GM12878 (cell line): ENCODE measurements at regions not wholly inside any gene's neighbourhood (a gene's known extent, or its start where the extent isn't known, plus 50 kb on each side); places are given as distances from the start of the nearest gene placed in this dataset.

Experiments used
- ATAC-seq: fragments of 200-7000 bp; cut with Tn5 transposase; 3 replicates; pipeline ENCODE4 v1.9.1; 2020; ENCODE audit warnings: mild to moderate bottlenecking, moderate library complexity
- BruUV-seq: library from RNA; stranded (reverse); fragments of 400-500 nt; replicated peaks from 2 replicates; lab custom pipeline; 2021; lab: Mats Ljungman, UMichigan
- CTCF ChIA-PET: fragments of 300-600 bp; sonication (Branson Sonifier 250); formaldehyde crosslinking; extraction: SDS; loops from one replicate; lab custom pipeline; 2021; ENCODE audit warnings: inconsistent platforms; lab: Yijun Ruan, JAX
- POLR2A ChIA-PET: fragments of 350-600 bp; formaldehyde crosslinking; extraction: SDS; loops from one replicate; lab custom pipeline; 2021; ENCODE audit warnings: inconsistent platforms; lab: Charles Lee
- RAD21 ChIA-PET: fragments of 300-600 bp; sonication (Branson Sonifier 250); formaldehyde crosslinking; loops from one replicate; lab custom pipeline; 2023; ENCODE audit warnings: antibody characterized with exemption; ENCODE audit not compliant: unreplicated experiment; lab: Charles Lee
- SMC1A ChIA-PET: fragments of 300-600 bp; sonication (Branson Sonifier 250); formaldehyde crosslinking; loops from one replicate; lab custom pipeline; 2023; ENCODE audit not compliant: unreplicated experiment, uncharacterized antibody; lab: Charles Lee
- DNase-seq: peaks from one replicate; pipeline ENCODE4 v3.0.0-alpha.2; 2011; ENCODE audit warnings: low read depth, low spot score
- FAIRE-seq: peaks from 3 replicates; lab custom pipeline; 2011; peaks lifted over from hg19 to GRCh38; lab: Jason Lieb, UNC
- H2AFZ ChIP-seq: 2 replicates; pipeline ENCODE4 v1.6.0; 2011; ENCODE audit warnings: low read depth, low read length, control low read depth; ENCODE audit not compliant: control insufficient read depth
- H3K27ac ChIP-seq: 2 replicates; pipeline ENCODE4 v1.5.1; 2011; ENCODE audit warnings: control low read depth; ENCODE audit not compliant: control insufficient read depth, insufficient read depth
- H3K27me3 ChIP-seq, 2 experiments: replicated peaks in 1 of 2; 2 replicates each; pipeline versions ENCODE4 v1.6.0 to v1.6.1; 2011; ENCODE audit warnings: low read length in 1 of 2; ENCODE audit not compliant: control insufficient read depth in 2 of 2, insufficient read depth in 2 of 2
- H3K36me3 ChIP-seq, 2 experiments: 2 replicates each; pipeline ENCODE4 v1.5.1; 2011; ENCODE audit warnings: low read length in 1 of 2; ENCODE audit not compliant: control insufficient read depth in 2 of 2, insufficient read depth in 2 of 2
- H3K4me1 ChIP-seq: 2 replicates; pipeline ENCODE4 v1.6.1; 2011; ENCODE audit warnings: mild to moderate bottlenecking, low read length, moderate library complexity, mixed read lengths; ENCODE audit not compliant: control insufficient read depth, insufficient read depth
- H3K4me2 ChIP-seq: 2 replicates; pipeline ENCODE4 v1.6.0; 2011; ENCODE audit warnings: control low read depth; ENCODE audit not compliant: control insufficient read depth, insufficient read depth
- H3K4me3 ChIP-seq: fragments of 200-600 bp; sonication (generic); 2 replicates; pipeline ENCODE4 v1.5.1; 2016
- H3K79me2 ChIP-seq: 2 replicates; pipeline ENCODE4 v1.6.0; 2011; ENCODE audit warnings: low read length; ENCODE audit not compliant: control insufficient read depth, insufficient read depth
- H3K9ac ChIP-seq: 2 replicates; pipeline ENCODE4 v1.8.0; 2011; ENCODE audit warnings: low read length, control low read depth, mixed read lengths; ENCODE audit not compliant: control insufficient read depth, insufficient read depth
- H3K9me3 ChIP-seq: replicated peaks from 3 replicates; pipeline ENCODE4 v1.5.1; 2011; ENCODE audit warnings: mild to moderate bottlenecking, low read length; ENCODE audit not compliant: control insufficient read depth, insufficient read depth
- H4K20me1 ChIP-seq: 2 replicates; pipeline ENCODE4 v1.6.0; 2011; ENCODE audit not compliant: control insufficient read depth, insufficient read depth
- BCLAF1 ChIP-seq: fragments of 450-650 bp; IDR thresholded peaks from 2 replicates; pipeline ENCODE4 v1.6.1; 2017; ENCODE audit warnings: antibody characterized with exemption, mild to moderate bottlenecking, moderate library complexity
- MTA3 ChIP-seq: IDR thresholded peaks from 2 replicates; pipeline ENCODE4 v1.6.1; 2012; ENCODE audit warnings: low read length, inconsistent platforms, borderline replicate concordance
- SP1 ChIP-seq: IDR thresholded peaks from one replicate; pipeline ENCODE4 v1.6.1; 2011; ENCODE audit warnings: low read depth, low read length
- ZBED1 ChIP-seq: IDR thresholded peaks from 2 replicates; pipeline ENCODE4 v1.6.1; 2016; ENCODE audit warnings: borderline replicate concordance
- ZNF217 ChIP-seq: fragments of 450-650 bp; IDR thresholded peaks from 2 replicates; pipeline ENCODE4 v1.6.1; 2017; ENCODE audit warnings: antibody characterized with exemption, mild to moderate bottlenecking
- WGBS: methylation state at CpG from one replicate; pipeline ENCODE4 v1.1.6; 2016; ENCODE audit warnings: low lambda C conversion rate; ENCODE audit not compliant: insufficient replicate concordance, insufficient coverage; ENCODE audit errors: missing lambda C conversion rate; 5-methylcytosine and 5-hydroxymethylcytosine counted together
- in situ Hi-C: fragments of 300-500 bp; cut with MboI; formaldehyde crosslinking; loops from 9 replicates; pipeline ENCODE4 v1.14.3; 2018; ENCODE audit warnings: mixed read lengths
- intact Hi-C: fragments of 100-400 bp; cut with micrococcal nuclease; formaldehyde crosslinking; loops from one replicate; pipeline ENCODE4 v1.14.2; 2022; ENCODE audit not compliant: unreplicated experiment
- TF ChIP-seq, protein P1 (sequence below): fragments of 450-650 bp; conservative IDR thresholded peaks from 2 replicates; pipeline ENCODE4 v1.6.1; 2017; ENCODE audit warnings: mild to moderate bottlenecking, moderate library complexity

DNA sequence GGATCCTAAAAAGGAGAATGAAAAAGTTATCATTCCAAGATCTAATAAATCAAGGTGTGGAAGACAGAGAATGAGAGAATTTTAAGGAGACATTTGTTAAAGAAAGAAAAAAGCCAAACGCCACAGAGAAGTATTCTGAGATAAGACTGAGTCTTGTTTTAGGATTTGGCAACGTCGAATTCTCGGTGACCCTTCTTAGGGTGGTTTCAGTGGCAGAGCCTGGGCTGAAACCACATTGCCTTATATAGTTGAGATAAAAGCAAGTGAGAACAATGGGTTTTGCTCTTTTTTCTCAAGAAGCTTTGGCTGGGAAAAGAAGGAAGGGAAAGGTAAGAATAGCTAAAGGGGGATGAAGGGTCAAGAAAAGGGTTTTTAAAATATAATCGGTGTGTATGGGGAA, 209.4 kb downstream of the VEGFC start:
- no TSS peak for BruUV-seq

More for the DNA sequence above, 209.4 kb downstream of the VEGFC start:
- no peaks in the 10 kb centered on the region for H3K79me2 ChIP-seq
- FAIRE-seq: no peak
- no peaks in the 10 kb centered on the region for H4K20me1 ChIP-seq
- CTCF ChIA-PET: no interaction called here
- in situ Hi-C loops: no loop called here
- ATAC-seq: no peak
- no peaks in the 10 kb centered on the region for H3K36me3 ChIP-seq
- H3K9ac ChIP-seq: no peak overlapping the region
- RAD21 ChIA-PET: no interaction called here
- H3K27me3 ChIP-seq: no peaks in the 10 kb centered on the region
- SMC1A ChIA-PET: no interaction called here
- H3K4me2 ChIP-seq: no peak overlapping the region
- 50% methylated on average over 5 of the region's 5 CpGs for WGBS
- intact Hi-C loops: no loop called here
- TF ChIP-seq ZBED1: no peak
- TF ChIP-seq ZNF217: no peak
- TF ChIP-seq, protein P1, sequence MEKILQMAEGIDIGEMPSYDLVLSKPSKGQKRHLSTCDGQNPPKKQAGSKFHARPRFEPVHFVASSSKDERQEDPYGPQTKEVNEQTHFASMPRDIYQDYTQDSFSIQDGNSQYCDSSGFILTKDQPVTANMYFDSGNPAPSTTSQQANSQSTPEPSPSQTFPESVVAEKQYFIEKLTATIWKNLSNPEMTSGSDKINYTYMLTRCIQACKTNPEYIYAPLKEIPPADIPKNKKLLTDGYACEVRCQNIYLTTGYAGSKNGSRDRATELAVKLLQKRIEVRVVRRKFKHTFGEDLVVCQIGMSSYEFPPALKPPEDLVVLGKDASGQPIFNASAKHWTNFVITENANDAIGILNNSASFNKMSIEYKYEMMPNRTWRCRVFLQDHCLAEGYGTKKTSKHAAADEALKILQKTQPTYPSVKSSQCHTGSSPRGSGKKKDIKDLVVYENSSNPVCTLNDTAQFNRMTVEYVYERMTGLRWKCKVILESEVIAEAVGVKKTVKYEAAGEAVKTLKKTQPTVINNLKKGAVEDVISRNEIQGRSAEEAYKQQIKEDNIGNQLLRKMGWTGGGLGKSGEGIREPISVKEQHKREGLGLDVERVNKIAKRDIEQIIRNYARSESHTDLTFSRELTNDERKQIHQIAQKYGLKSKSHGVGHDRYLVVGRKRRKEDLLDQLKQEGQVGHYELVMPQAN: no peak
- TF ChIP-seq MTA3: no peak
- no peak for TF ChIP-seq SP1
- no peak for TF ChIP-seq BCLAF1
- no peaks in the 10 kb centered on the region for H3K9me3 ChIP-seq
- POLR2A ChIA-PET: no interaction called here
- no peaks in the 10 kb centered on the region for H3K4me1 ChIP-seq
- no peak overlapping the region for H3K27ac ChIP-seq
- H3K4me3 ChIP-seq: no peak overlapping the region
- no peak for DNase-seq
- H2AFZ ChIP-seq: no peak overlapping the region
